ENCODE measurements at regions not wholly inside any gene's neighbourhood (a gene's known extent, or its start where the extent isn't known, plus 50 kb on each side); places are given as distances from the start of the nearest gene placed in this dataset.

- intact Hi-C loops (cut with DNase I; ENCODE audit: low total_unique reads) = no loop called here
- Histone ChIP-seq H3K4me3 (no peak overlapping the region), H3K27ac (no peak overlapping the region), H3K4me1 (no peaks in the 10 kb centered on the region), H3K36me3 (ENCODE audit: low read depth, missing control alignments) (no peaks in the 10 kb centered on the region), H3K27me3 (no peaks in the 10 kb centered on the region), H3K9me3 (no peaks in the 10 kb centered on the region)
- WGBS, 2 donors = 67 to 75% methylated on average over 2 of the region's 2 CpGs
- no peak for DNase-seq
- TF ChIP-seq CTCF (IDR thresholded peaks at IDR 0.05) = no peak
- no peak for TF ChIP-seq POLR2A (IDR thresholded peaks at IDR 0.05)
Observed at GRCh38 chr4:20570981-20571715, 129.1 kb upstream of the PACRGL start.

- no peak for DNase-seq
- Histone ChIP-seq H3K36me3 (ENCODE audit: low read depth, missing control alignments) (no peaks in the 10 kb centered on the region), H3K27me3 (no peaks in the 10 kb centered on the region), H3K9me3 (no peaks in the 10 kb centered on the region), H3K4me1 (no peaks in the 10 kb centered on the region), H3K4me3 (no peak overlapping the region), H3K27ac (no peak overlapping the region)
- TF ChIP-seq CTCF (IDR thresholded peaks at IDR 0.05) (no peak), POLR2A (IDR thresholded peaks at IDR 0.05) (no peak)
- intact Hi-C loops (cut with DNase I; ENCODE audit: low total_unique reads) = no loop called here
- WGBS, 2 donors = 92 to 96% methylated on average over 8 of the region's 8 CpGs
Observed at GRCh38 chr4:20572976-20573375, 127.3 kb upstream of the PACRGL start.

- 48 to 74% methylated on average over 1 of the region's 1 CpG for WGBS, 2 donors
- no peak for DNase-seq
- no peaks in the 10 kb centered on the region for H3K4me1 ChIP-seq
- intact Hi-C loops (cut with DNase I; ENCODE audit: low total_unique reads) = no loop called here
- H3K27ac ChIP-seq = no peak overlapping the region
- H3K4me3 ChIP-seq = no peak overlapping the region
- H3K9me3 ChIP-seq = no peaks in the 10 kb centered on the region
- H3K27me3 ChIP-seq = no peaks in the 10 kb centered on the region
- TF ChIP-seq CTCF (IDR thresholded peaks at IDR 0.05) (no peak), POLR2A (IDR thresholded peaks at IDR 0.05) (no peak)
- H3K36me3 ChIP-seq (ENCODE audit: low read depth, missing control alignments) = no peaks in the 10 kb centered on the region
Observed at GRCh38 chr4:20574986-20575385, 125.3 kb upstream of the PACRGL start.

GRCh38 chr4:20575486-20575885 is 124.8 kb upstream of the PACRGL start:
- Histone ChIP-seq H3K27me3 (no peaks in the 10 kb centered on the region), H3K27ac (no peak overlapping the region), H3K36me3 (ENCODE audit: low read depth, missing control alignments) (no peaks in the 10 kb centered on the region), H3K4me1 (no peaks in the 10 kb centered on the region), H3K9me3 (no peaks in the 10 kb centered on the region), H3K4me3 (no peak overlapping the region)
- intact Hi-C loops (cut with DNase I; ENCODE audit: low total_unique reads) = no loop called here
- WGBS, 2 donors = 82 to 85% methylated on average over 5 of the region's 5 CpGs
- TF ChIP-seq POLR2A (IDR thresholded peaks at IDR 0.05) (no peak), CTCF (IDR thresholded peaks at IDR 0.05) (no peak)
- DNase-seq = no peak

- intact Hi-C loops (cut with DNase I; ENCODE audit: low total_unique reads) = no loop called here
- Histone ChIP-seq H3K9me3 (no peaks in the 10 kb centered on the region), H3K4me3 (no peak overlapping the region), H3K27ac (no peak overlapping the region), H3K36me3 (ENCODE audit: low read depth, missing control alignments) (no peaks in the 10 kb centered on the region), H3K4me1 (no peaks in the 10 kb centered on the region), H3K27me3 (no peaks in the 10 kb centered on the region)
- no peak for TF ChIP-seq CTCF (IDR thresholded peaks at IDR 0.05)
- TF ChIP-seq POLR2A (IDR thresholded peaks at IDR 0.05) = no peak
- DNase-seq = no peak
Observed at GRCh38 chr4:20576861-20577260, 123.4 kb upstream of the PACRGL start.
